HG03280 (cell line): ENCODE measurements at regions not wholly inside any gene's neighbourhood (a gene's known extent, or its start where the extent isn't known, plus 50 kb on each side); places are given as distances from the start of the nearest gene placed in this dataset.

Experiments used
- ATAC-seq: cut with Tn5 transposase; IDR thresholded peaks from one replicate; pipeline ENCODE4 v1.9.1; 2021; ENCODE audit warnings: mild to moderate bottlenecking, moderate library complexity; ENCODE audit not compliant: unreplicated experiment

DNA sequence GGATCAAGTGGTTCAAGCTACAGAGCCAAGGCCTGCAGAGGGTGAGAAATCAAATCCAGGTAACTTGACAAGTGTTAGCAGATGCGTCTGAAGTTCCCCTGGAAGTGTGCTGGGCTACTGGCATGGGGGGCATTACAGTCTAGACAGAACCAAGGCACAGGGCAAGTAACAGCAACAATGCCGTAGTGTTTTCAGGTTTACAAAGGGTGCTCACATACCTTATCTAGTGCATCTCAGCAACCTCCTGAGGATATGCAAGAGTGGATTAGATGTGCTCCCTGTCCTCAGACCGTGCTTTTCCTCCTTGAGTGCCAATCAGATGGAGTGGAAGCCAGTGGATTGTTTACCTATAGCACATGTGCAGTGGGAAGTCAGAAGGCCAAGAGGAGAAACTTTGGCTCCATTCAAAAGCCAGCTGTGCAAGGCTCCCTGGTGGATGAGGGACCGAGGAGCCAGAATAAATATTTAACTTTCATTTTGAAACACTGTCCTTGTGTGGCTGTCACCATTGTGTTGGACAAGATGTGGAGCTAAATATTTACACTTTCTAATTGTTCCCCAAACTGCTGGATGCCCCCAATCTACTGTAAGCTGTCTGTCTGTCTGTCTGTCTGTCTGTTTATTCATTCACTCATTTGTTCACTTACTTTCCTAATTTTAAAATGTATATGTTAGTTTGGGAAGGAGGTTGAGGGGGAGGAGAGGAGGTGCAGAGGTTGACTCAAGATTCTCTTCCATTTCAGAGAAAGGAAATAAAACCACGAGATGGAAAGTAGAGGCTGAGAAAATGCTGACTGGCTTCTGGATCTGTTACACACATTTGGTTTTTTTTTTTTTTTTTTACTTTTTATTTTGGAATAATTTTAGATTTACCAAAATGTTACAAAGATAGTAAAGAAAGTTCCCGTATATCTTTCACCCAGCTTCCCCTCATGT, 184.0 kb upstream of the PARP11 start:
- ATAC-seq, result no peak

DNA sequence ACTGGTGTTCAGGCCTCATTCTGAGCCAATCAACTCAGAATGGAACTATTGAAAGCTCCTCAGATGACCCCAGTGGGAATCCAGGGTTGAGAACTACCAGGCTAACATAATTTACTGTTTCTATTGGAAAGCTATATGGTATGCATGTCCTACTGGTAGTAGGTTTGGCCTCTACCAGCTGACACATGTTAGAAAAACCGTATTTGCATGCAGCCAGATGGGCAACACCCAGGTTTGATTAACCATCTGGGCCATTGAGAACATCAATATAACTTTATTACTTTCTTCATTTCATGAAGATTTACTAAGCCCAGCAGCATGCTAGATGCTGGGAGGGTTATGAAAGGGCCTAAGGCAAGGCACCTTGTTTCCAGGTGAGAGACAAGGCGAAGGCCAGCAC, 181.4 kb upstream of the PARP11 start:
- no peak for ATAC-seq

DNA sequence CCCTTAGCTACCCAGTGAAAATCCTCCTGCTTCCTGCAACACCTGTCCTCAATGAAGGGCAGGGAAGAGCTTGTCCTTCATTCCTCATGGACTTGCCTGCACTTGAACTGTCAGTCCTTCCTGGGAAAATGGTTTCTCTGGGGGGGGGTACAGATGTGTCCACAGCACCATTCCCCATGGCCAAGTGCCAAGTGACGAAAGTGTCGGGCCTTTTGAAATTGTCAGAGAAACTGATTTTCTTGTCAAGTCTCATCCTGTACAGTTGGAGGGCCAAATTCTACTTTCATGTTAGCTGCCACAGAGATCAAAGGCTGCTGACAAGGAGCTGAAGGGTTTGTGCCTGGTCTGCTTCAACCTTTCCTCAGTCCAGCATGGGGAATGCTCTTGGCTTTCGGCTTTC, 179.5 kb upstream of the PARP11 start:
- ATAC-seq, result no peak

GRCh38 chr12:4051596-4051995, 178.4 kb upstream of the PARP11 start:
- no peak for ATAC-seq

- no peak for ATAC-seq
These were observed 177.1 kb upstream of the PARP11 start for GRCh38 chr12:4050340-4050739.

DNA sequence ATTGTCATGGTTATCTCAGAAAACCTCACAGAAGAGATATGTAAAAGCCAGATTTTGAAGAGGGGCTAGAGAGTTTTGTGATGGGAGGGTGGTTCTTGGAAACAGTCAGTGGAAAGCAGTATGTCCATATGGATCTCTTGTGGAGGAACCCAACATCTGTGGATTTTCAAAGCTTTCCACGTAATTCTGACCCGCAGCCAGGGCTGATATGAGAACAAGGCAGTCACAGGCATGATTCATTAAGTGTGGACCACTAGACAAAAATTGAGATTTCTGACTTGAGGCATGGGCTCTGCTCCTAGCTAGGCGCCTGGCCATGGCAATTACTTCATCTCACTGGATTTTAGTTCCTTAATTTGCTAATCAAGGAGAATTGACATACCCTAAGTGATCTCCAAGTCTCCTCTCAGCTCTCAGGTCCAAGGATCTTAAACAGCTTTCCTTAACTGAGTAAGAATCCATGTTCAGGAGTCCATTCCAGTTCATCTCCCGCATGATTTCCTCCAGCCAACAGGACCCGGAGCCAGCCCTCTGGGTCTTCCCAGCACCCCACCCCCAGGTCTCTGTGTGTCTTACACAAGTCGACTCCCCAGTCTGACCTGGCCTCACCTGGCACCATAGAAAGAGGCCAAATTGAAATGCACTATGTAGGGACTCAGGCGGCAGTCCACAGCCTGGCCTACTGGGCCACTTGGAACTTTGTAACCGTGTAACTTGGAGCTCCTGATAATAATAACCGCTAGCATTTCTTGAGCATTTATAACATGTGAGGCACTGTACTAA, 176.3 kb upstream of the PARP11 start:
- ATAC-seq, result no peak

DNA sequence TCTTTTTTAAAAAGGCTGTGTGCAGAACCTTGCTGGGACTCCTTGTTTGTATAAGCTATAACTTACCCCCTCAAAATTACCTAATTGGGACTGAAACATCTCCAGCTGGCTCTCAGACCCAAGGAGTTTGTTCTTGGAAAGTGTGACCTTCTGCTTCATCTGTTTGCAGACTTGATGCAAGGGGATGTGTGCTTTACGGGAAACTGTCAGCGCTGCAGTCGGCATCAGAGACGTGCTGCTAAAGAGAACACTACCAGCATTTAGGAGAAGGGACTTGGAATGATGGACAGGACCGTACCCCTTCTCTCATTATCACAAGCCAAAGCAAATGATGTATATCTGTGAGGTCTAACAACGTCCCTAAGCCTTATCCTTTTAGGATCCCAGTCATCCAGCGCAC, 174.2 kb upstream of the PARP11 start:
- ATAC-seq, result no peak

DNA sequence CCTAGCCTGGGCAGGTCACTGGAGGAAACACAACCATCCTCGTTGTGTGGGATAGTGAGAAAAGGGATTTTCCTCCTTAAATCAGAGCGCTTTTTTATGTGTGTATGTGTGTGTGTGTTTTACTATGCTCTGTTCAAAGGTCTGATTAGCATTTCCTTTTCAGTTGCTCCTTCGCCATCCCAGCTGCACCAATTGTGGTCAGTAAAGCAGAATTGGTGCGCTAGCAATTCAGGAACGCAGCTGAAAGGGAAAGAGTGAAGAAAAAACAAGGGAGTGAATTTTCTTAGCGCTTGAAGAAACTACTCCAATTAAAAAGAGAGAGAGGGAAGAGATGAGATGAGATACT, 173.3 kb upstream of the PARP11 start:
- no peak for ATAC-seq

DNA sequence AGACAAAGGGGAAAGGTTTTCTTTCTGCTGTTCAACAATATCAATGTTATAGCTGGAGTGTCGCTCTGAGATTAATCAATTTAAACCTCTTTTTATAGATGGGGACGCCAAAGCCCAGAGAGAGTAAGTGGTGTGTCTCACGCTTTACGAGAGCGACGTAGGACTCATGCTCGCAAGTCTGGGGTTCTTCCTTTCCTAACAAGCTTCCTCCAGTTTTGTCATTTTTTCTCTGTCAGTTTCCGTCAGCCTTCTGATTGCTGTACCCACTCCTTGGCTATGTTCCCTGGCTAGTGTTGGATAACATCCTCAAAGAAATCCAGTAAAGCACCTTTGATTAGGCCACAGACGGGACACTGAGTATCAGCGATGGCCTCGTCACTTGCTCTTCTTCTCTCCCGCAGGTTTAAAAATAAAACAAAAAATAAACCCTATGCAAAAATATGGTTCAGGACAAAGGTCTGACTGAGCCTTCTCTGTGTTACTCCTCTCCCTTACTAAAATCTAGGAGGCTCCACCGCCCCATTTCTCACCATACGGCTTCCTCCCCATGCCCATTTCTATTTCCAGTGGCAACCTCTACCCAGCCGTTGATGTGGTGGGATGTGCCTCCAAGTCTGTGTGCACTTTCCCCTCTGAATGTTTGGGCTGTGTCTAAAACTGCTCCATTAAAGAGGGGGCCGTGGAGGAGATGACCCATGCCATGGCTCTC, 172.7 kb upstream of the PARP11 start:
- ATAC-seq, result no peak

DNA sequence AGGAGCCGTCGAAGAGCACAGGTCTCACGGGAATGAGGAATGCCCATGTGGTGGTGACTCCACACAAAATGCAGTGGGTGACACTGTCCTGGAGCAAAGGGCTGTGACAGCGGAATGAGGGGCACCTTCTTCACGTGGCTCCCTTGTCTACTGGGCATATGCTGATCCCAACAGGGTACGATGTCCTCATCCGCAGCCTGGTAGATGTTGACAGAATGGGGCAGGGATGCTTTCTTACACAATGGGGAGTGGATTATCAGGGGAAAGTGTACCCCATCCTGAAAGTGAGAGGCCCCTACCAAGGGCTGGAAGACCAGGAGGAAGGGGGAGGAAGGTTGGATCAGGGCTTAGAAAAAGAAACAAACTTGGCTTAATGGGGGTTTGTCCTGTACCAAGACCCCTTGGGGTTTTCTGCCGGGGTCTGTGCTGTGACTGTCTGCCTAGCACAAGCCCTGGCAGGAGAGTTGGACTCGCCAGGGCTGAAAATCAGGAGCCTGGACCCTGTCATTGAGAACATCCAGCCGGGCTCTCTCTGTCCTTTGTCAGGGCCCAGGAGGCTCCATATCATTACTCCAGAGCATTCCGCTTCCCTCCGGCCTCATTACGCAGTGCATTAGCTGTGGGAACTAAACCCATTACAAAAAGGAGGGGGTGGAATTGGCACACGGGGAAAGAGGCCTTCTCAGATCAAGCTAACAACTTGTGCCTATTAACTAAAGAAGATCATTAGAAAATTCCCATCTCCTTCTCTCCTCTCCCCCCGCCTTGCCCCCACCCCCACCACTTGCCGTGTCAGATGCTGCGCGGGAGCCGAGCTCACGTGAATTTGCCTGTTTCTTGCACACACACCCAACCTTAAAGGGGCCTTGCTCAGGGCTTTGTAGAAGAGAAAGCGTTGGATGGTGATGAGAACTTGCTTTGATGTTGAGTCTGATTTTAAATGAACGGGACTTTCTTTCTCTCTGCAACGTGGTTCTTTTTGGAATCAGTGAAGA, 171.8 kb upstream of the PARP11 start:
- no peak for ATAC-seq

DNA sequence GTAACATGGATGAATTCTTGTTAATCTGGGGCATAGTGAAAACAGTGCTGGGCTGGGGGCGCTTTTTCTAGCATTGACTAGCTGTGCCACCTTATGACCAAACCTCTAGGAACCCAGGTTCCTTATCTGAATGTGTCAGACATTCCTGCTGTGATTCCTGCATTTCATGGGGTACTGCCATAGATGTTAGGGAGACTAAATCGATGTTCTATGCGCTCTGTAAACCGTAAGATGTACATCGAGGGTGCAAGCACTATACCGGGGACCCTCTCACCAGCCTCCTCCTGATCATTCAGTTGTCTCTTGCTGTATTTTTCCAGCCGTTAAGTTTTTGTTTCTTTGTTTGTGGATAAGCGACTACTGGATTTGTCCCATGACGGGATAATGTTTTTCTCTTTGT, 170.9 kb upstream of the PARP11 start:
- no peak for ATAC-seq

- no peak for ATAC-seq
These were observed 168.1 kb upstream of the PARP11 start for GRCh38 chr12:4041187-4041885.

- ATAC-seq, result no peak
These were observed 166.7 kb upstream of the PARP11 start for GRCh38 chr12:4039931-4040330.

- ATAC-seq, result no peak
These were observed 164.6 kb upstream of the PARP11 start for GRCh38 chr12:4037747-4038312.

DNA sequence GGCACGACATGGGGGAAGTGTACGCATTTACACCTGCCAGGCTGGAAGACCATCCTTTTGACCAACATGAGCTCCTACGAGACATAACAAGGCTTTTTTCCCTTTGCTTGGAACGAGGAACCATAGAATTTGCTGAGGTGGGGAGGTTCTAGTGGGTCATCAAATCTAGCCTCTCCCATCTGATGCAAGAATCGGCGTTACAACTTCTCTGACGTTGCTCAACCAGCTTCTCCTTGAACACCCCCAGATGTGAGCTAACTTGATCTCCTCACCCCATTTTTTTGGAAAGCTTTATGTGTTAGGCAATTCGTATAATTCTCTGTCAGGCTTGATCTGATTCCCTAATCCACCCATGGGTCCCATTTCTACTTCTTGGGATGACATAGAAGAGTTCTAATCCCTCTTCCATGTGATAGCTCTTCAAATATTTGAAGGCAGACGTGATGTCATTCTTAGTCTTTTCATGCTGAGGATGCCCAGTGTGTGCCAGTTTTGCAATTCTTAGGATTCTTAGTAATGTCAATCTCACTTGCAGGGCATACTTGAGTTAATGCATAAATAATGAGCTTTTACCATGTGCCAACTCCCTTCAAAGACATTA, 163.6 kb upstream of the PARP11 start:
- ATAC-seq, result no peak

DNA sequence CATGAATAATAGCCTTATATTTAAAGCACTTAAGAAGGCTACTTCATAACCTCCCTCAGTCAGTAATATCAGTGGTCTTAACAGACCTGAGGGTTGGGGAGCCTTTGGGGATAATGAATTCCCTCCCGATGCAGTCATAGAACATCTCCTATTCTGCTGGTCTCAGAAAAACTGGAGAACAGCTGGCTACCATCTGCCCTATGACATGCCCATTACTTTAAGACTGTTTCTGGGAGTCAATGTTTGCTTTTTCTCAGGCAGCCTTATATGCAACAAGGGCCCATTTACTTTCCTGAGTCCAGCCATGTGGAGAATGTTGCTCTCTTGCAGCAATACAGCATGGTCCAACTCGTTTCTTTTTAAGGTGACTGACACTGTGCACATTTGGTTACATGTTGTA, 161.7 kb upstream of the PARP11 start:
- no peak for ATAC-seq

DNA sequence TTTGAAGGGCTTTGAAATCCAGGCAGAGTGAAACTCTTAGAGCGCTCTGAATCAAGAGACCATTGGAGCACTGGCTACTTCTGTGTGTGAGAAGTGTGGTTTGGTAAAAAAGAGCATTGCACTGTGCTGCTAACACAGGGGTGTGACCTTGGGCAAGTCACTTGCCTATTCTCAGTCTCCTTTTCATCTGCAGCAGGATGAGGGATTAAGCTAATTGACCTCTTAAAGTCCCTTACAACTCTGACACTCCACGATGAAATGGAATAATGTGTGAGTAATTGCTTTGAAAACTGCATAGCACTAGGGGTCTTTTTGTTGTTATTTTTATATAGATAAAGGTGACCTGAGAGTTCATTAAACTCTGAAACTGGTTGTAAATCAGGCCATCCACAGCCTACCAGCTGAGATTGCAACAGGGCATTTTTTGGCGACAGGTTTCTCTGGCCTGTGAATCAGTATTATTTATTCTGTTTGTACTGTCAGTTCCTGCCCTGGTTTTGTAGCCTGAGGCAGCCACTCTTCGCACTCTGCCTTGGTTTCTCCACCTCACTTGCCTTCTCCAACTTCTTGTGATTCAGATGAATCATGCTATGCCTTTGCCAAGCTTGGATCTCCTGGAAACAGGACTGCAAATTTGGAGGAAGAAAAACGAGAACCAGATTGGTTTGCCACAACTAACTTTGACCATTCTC, 159.9 kb upstream of the PARP11 start:
- ATAC-seq, result no peak

DNA sequence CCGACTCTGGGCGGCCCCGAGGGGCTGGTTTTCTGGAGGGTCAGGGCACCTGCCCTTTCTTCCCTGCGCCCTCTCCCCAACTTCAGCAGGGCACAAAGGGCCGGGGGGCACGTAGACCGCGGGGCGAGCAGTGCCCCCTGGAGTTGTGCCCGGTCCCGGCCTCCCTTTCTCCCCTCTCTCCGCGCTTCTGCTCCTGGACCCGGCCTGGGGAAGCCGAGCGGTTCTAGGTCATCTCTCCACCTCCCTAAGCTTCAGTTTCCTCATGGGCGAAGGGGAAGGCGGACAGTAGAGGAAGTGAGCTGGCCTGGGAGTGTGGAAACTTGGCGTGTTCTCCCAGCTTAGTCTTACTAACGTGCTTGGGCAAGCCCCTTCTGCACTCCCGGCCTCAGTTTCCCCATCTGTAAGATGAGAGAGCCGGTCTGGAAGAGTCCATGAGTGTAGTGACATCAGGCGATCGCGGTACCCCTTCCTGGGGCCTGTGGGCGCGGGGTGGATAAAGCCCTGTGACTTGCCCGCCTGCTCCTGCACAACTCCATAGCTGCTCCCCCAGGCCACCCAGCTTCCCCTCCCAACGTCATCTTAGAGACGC, 158.6 kb upstream of the PARP11 start:
- no peak for ATAC-seq
